Suprapubic skin (tissue), 3 donors: ENCODE measurements at regions not wholly inside any gene's neighbourhood (a gene's known extent, or its start where the extent isn't known, plus 50 kb on each side); places are given as distances from the start of the nearest gene placed in this dataset.

Experiments
- POLR2A ChIP-seq, 2 donors: fragments of 450-650 bp; IDR thresholded peaks; one replicate each; pipeline ENCODE4 v1.6.1; 2017; ENCODE audit warnings: antibody characterized with exemption in 2 of 2, mild to moderate bottlenecking in 2 of 2, moderate library complexity in 2 of 2
- TF ChIP-seq, protein P1 (sequence below), 2 donors: fragments of 200-600 bp in 1 of 2; fragments of 450-650 bp in 1 of 2; sonication (generic) in 1 of 2; IDR thresholded peaks; one replicate each; pipeline ENCODE4 v1.5.1; 2016 to 2019; ENCODE audit warnings: antibody characterized with exemption in 2 of 2, mild to moderate bottlenecking in 1 of 2, moderate library complexity in 1 of 2

DNA sequence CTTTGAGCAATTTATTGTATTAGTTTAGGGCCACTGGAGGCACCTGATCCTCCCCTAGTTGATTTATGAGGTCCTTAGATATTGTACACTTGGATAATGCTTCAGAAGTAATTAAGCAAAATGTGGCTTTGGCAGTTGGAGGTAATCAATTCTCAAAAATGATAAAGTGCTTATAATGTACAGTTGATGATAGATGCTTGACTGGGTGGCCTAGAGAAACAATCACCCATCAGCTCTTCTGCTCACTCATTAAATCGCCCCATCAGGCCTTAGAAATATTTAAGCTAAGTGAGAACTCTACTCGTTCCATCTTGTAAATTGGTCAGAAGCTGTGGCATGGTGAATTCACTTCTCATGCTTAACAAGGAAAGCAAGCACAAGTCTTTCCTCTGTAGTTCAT is 349.9 kb downstream of the SAMD5 start:
- TF ChIP-seq, protein P1, sequence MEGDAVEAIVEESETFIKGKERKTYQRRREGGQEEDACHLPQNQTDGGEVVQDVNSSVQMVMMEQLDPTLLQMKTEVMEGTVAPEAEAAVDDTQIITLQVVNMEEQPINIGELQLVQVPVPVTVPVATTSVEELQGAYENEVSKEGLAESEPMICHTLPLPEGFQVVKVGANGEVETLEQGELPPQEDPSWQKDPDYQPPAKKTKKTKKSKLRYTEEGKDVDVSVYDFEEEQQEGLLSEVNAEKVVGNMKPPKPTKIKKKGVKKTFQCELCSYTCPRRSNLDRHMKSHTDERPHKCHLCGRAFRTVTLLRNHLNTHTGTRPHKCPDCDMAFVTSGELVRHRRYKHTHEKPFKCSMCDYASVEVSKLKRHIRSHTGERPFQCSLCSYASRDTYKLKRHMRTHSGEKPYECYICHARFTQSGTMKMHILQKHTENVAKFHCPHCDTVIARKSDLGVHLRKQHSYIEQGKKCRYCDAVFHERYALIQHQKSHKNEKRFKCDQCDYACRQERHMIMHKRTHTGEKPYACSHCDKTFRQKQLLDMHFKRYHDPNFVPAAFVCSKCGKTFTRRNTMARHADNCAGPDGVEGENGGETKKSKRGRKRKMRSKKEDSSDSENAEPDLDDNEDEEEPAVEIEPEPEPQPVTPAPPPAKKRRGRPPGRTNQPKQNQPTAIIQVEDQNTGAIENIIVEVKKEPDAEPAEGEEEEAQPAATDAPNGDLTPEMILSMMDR (IDR thresholded peaks at IDR 0.05) = no peak
- no peak for TF ChIP-seq POLR2A (IDR thresholded peaks at IDR 0.05)
